GM13977 (cell line): ENCODE measurements at regions not wholly inside any gene's neighbourhood (a gene's known extent, or its start where the extent isn't known, plus 50 kb on each side); places are given as distances from the start of the nearest gene placed in this dataset.

Source experiments
- DNase-seq: peaks from one replicate; pipeline ENCODE4 v3.0.0; 2012; ENCODE audit warnings: low spot score
- in situ Hi-C: fragments of 300-500 bp; cut with MboI; formaldehyde crosslinking; loops from one replicate; pipeline ENCODE4 v1.12.0; 2022; ENCODE audit warnings: low sequenced_read_pairs, low pct_unique_long_range_greater_than_20kb, mixed read lengths, inconsistent platforms; ENCODE audit not compliant: unreplicated experiment
- TF ChIP-seq, protein P1 (sequence below): IDR thresholded peaks from 2 replicates; pipeline ENCODE4 v1.5.1; 2012; ENCODE audit warnings: mild to moderate bottlenecking, control low read depth; ENCODE audit not compliant: insufficient read depth; ENCODE audit errors: extremely low read depth, missing control alignments

DNA sequence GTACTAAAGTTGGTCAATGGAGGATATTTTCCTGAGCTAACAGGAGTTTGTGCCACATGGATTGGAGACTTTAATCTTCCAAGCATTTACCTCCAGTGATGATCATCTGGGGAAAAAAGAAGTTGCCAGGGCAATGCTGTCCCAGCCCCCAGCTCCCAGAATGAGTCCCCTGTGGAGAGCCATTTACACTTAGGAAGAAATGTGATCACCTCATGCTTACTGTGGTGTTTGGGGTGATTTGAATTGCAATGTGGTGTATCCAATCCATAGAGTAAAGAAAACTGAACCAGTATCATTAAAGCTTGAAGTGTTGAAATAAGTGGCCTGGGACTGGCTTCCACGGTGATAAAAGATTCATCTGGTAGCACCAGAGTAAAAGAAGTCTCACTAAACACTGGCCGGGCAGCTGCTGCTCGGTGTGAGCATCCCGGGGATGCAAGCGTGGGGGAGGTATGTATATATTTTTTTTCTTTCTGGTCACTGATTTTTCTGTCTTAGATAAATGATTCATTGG is 117.2 kb upstream of the NTM start:
- TF ChIP-seq, protein P1, sequence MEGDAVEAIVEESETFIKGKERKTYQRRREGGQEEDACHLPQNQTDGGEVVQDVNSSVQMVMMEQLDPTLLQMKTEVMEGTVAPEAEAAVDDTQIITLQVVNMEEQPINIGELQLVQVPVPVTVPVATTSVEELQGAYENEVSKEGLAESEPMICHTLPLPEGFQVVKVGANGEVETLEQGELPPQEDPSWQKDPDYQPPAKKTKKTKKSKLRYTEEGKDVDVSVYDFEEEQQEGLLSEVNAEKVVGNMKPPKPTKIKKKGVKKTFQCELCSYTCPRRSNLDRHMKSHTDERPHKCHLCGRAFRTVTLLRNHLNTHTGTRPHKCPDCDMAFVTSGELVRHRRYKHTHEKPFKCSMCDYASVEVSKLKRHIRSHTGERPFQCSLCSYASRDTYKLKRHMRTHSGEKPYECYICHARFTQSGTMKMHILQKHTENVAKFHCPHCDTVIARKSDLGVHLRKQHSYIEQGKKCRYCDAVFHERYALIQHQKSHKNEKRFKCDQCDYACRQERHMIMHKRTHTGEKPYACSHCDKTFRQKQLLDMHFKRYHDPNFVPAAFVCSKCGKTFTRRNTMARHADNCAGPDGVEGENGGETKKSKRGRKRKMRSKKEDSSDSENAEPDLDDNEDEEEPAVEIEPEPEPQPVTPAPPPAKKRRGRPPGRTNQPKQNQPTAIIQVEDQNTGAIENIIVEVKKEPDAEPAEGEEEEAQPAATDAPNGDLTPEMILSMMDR, result no peak
- DNase-seq, result no peak
- in situ Hi-C loops, result no loop called here

DNA sequence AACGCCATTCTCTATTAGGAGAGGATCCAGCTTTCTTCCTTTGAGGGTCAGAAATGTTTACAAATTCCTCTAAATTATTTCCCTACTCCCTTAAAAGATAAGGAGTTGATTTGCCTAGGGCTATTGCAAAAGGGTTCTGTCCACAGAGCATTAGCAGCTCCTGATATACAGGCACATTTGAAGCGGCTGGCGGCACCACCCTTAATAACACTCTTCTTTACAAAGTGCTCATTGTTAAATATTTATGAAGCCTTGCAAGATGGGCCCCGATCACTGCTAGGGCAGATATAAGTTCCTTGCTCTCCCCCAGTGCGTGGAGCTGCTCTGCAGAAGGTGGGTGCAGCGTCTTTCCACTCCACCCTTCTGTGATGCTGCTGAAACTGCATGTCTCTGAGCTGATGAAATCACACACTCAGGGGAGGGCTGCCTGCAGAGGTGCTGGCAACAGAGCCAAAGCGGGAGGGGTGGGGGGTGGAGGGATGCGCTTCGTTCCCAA is 116.7 kb upstream of the NTM start:
- in situ Hi-C loops, result no loop called here
- TF ChIP-seq, protein P1, result no peak
- no peak for DNase-seq

DNA sequence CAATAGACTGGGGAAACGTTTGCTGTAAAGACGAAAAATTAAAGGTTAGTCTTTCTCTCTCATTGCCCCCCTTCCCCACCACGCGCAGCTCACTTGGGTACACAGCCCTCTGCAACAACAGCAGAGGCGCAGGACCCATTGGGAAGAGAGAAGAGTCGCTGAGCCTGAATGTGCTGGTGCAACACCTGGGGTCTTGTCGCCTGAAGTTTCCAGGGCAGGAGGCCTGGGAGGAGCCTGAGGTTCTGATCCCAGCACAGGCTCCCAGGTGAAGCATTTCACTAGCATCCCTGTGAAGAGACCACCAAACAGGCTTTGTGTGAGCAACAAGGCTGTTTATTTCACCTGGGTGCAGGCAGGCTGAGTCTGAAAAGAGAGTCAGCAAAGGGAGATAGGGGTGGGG is 116.2 kb upstream of the NTM start:
- TF ChIP-seq, protein P1, result no peak
- DNase-seq, result no peak
- in situ Hi-C loops, result no loop called here

DNA sequence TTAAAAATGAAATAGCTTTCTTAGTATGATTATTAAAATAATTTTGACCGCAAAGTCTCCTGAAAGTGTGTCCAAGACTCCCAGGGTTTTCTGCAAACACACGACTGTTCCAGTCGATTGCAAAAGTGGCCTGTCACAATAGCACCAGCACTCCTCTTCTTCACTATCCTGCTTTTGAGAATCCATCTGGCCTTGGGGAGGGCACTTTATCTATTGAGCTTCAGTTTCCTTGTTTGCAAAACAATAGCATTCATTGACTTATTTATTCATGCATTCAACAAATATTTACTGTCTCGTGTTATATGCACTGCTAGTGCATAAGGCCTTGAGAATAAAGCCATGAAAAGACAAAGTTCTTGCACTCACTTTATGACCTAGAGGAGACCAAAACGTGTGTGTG is 96.2 kb upstream of the NTM start:
- no peak for DNase-seq
- in situ Hi-C loops, result no loop called here
- TF ChIP-seq, protein P1, result no peak

DNA sequence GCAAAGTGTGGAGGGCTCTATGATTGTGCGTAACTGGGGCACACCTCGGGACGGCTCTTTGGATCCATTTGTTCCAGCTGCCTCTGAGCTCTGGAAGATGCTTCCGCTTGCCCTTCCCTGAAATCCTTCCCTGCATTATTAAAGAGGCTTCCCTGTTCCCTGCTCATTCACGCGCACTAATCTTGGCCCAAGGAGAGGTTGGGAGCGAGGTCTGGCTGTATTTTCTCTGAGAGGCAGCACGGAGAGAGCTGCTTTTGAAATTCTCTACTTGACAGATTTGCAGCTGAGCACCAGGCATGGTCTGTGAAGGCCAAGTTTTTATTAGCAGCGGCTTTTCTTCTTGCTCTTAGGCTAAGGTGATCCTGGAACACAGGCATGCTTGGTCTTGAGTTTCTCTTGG is 94.8 kb upstream of the NTM start:
- TF ChIP-seq, protein P1, result no peak
- in situ Hi-C loops, result no loop called here
- no peak for DNase-seq

DNA sequence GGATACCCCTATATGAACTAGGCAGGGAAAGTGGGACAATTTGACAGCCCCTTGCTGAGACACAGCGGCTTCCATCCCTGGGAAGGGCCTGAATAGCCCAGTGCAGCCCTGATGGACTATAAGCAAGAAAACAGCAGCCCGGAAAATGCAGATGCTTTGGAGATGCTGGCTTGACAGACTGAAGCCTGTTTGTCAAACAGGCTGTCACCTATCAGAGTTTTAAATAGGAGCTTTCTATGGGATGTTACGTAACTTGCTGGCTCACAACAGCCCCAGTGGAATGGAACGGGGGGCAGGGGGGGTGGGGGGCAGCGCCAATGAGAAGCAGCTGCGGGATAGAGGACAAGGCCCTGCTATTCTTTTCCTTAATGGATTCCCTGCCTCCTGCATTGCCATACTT is 91.9 kb upstream of the NTM start:
- TF ChIP-seq, protein P1, result no peak
- no peak for DNase-seq
- in situ Hi-C loops, result no loop called here
